IMR-90 (cell line): ENCODE measurements at regions not wholly inside any gene's neighbourhood (a gene's known extent, or its start where the extent isn't known, plus 50 kb on each side); places are given as distances from the start of the nearest gene placed in this dataset.
"Not testable (repeated sequence)": the region's sequence is repeated elsewhere in the genome, so short reads cannot be mapped to it uniquely, and the experiment has no call there.

ENCODE experiments used
- ATAC-seq: fragments of 200-7000 bp; cut with Tn5 transposase; 2 replicates; pipeline ENCODE4 v1.9.1; 2020; ENCODE audit warnings: low read depth, mild to moderate bottlenecking, moderate library complexity
- BruUV-seq: library from RNA; stranded (reverse); fragments of 400-500 nt; replicated peaks from 2 replicates; lab custom pipeline; 2021; lab: Mats Ljungman, UMichigan
- CTCF ChIA-PET: fragments of 300-600 bp; formaldehyde crosslinking; extraction: SDS; loops from one replicate; lab custom pipeline; 2021; ENCODE audit warnings: antibody characterized with exemption; lab: Yijun Ruan, JAX
- POLR2A ChIA-PET: fragments of 300-600 bp; sonication (Branson Sonifier 250); formaldehyde crosslinking; loops from one replicate; lab custom pipeline; 2022; ENCODE audit warnings: antibody characterized with exemption; ENCODE audit not compliant: unreplicated experiment; lab: Charles Lee
- DNase-seq: peaks from one replicate; pipeline ENCODE4 v3.0.0; 2013
- H2AFZ ChIP-seq: replicated peaks from 2 replicates; pipeline ENCODE3; 2013; ENCODE audit warnings: low read length, mild to moderate bottlenecking; ENCODE audit not compliant: poor library complexity
- H2AK5ac ChIP-seq: 2 replicates; pipeline ENCODE4 v1.6.1; 2013; ENCODE audit warnings: low read depth, low read length, inconsistent platforms
- H2AK9ac ChIP-seq: replicated peaks from 2 replicates; pipeline ENCODE3; 2013; ENCODE audit warnings: mild to moderate bottlenecking, low read depth, low read length, moderate library complexity; ENCODE audit not compliant: poor library complexity
- H2BK120ac ChIP-seq: 2 replicates; pipeline ENCODE4 v1.6.1; 2013; ENCODE audit warnings: low read depth, low read length, inconsistent platforms
- H2BK15ac ChIP-seq: 3 replicates; pipeline ENCODE4 v1.6.1; 2013; ENCODE audit warnings: low read depth, low read length, inconsistent platforms
- H2BK20ac ChIP-seq: 2 replicates; pipeline ENCODE4 v1.6.1; 2013; ENCODE audit warnings: low read depth, mild to moderate bottlenecking, inconsistent platforms, low read length, moderate library complexity
- H2BK5ac ChIP-seq: 2 replicates; pipeline ENCODE4 v1.6.1; 2013; ENCODE audit warnings: mild to moderate bottlenecking, low read depth, low read length, inconsistent platforms; ENCODE audit not compliant: poor library complexity, severe bottlenecking
- H3K14ac ChIP-seq: replicated peaks from 2 replicates; pipeline ENCODE4 v1.6.1; 2013; ENCODE audit warnings: low read depth, low read length, inconsistent platforms
- H3K18ac ChIP-seq: 2 replicates; pipeline ENCODE4 v1.6.1; 2013; ENCODE audit warnings: low read depth, low read length, control low read depth
- H3K23ac ChIP-seq: 2 replicates; pipeline ENCODE4 v1.6.1; 2013; ENCODE audit warnings: low read depth, low read length, inconsistent platforms
- H3K27ac ChIP-seq: 2 replicates; pipeline ENCODE4 v1.5.1; 2013; ENCODE audit warnings: mild to moderate bottlenecking, control low read depth, low read length; ENCODE audit not compliant: insufficient read depth
- H3K27me3 ChIP-seq: 2 replicates; pipeline ENCODE4 v1.6.1; 2013; ENCODE audit warnings: low read length; ENCODE audit not compliant: control insufficient read depth, insufficient read depth
- H3K36me3 ChIP-seq: 2 replicates; pipeline ENCODE4 v1.6.1; 2013; ENCODE audit warnings: low read length, mixed read lengths; ENCODE audit not compliant: control insufficient read depth, insufficient read depth
- H3K4ac ChIP-seq: 2 replicates; pipeline ENCODE4 v1.6.1; 2013; ENCODE audit warnings: low read depth, low read length, inconsistent platforms
- H3K4me1 ChIP-seq: 2 replicates; pipeline ENCODE4 v1.6.1; 2013; ENCODE audit warnings: low read length, mixed read lengths; ENCODE audit not compliant: control insufficient read depth, insufficient read depth
- H3K4me2 ChIP-seq: 2 replicates; pipeline ENCODE4 v1.6.1; 2013; ENCODE audit warnings: low read depth, mild to moderate bottlenecking, control low read depth, low read length, moderate library complexity
- H3K4me3 ChIP-seq: 2 replicates; pipeline ENCODE4 v1.5.1; 2013; ENCODE audit warnings: low read depth, mild to moderate bottlenecking, control low read depth, low read length, moderate library complexity; ENCODE audit not compliant: insufficient read depth
- H3K56ac ChIP-seq: 2 replicates; pipeline ENCODE4 v1.6.1; 2013; ENCODE audit warnings: low read length, inconsistent platforms; ENCODE audit not compliant: insufficient read depth; ENCODE audit errors: extremely low read depth
- H3K79me1 ChIP-seq, 2 experiments: 2 replicates each; pipeline ENCODE4 v1.6.1; 2013; ENCODE audit warnings: low read length in 2 of 2, inconsistent platforms in 1 of 2, low read depth in 1 of 2
- H3K9ac ChIP-seq: 2 replicates; pipeline ENCODE4 v1.6.1; 2013; ENCODE audit warnings: low read depth, low read length, control low read depth
- H3K9me1 ChIP-seq: 2 replicates; pipeline ENCODE4 v1.6.1; 2013; ENCODE audit warnings: low read length, inconsistent platforms; ENCODE audit not compliant: insufficient read depth
- H3K9me3 ChIP-seq: 2 replicates; pipeline ENCODE4 v1.6.1; 2013; ENCODE audit warnings: low read length; ENCODE audit not compliant: control insufficient read depth, insufficient read depth
- H4K20me1 ChIP-seq: 2 replicates; pipeline ENCODE4 v1.6.1; 2013; ENCODE audit warnings: low read length, inconsistent platforms; ENCODE audit not compliant: insufficient read depth
- H4K5ac ChIP-seq: 2 replicates; pipeline ENCODE4 v1.6.1; 2013; ENCODE audit warnings: mild to moderate bottlenecking, low read depth, low read length, control low read depth
- H4K8ac ChIP-seq, 2 experiments: 2 replicates each; pipeline ENCODE4 v1.6.1; 2013; ENCODE audit warnings: low read depth in 2 of 2, low read length in 2 of 2, control low read depth in 1 of 2, inconsistent platforms in 1 of 2
- H4K91ac ChIP-seq: 2 replicates; pipeline ENCODE4 v1.6.1; 2013; ENCODE audit warnings: low read depth, low read length, inconsistent platforms; ENCODE audit not compliant: insufficient read depth
- WGBS, 2 experiments: methylation state at CpG; one replicate each; pipeline versions ENCODE4 v1.1.5 to v1.1.7; 2013; ENCODE audit warnings: missing lambda C conversion rate in 2 of 2; ENCODE audit not compliant: insufficient read length in 1 of 2; ENCODE audit errors: extremely low coverage in 2 of 2; 5-methylcytosine and 5-hydroxymethylcytosine counted together
- dilution Hi-C: fragments of 300-500 bp; cut with HindIII; formaldehyde crosslinking; loops from one replicate; pipeline ENCODE4 v1.14.3; 2018; ENCODE audit warnings: low sequenced_read_pairs; ENCODE audit not compliant: unreplicated experiment
- in situ Hi-C: fragments of 300-500 bp; cut with MboI; formaldehyde crosslinking; loops from 3 replicates; pipeline ENCODE4 v1.14.3; 2019; ENCODE audit warnings: low sequenced_read_pairs, inconsistent platforms, mixed read lengths
- intact Hi-C: fragments of 100-400 bp; cut with micrococcal nuclease; formaldehyde crosslinking; loops from 2 replicates; pipeline ENCODE4 v1.10.0; 2022

GRCh38 chr1:238429703-238430102 is 539.0 kb upstream of the ZP4 start:
- H2BK15ac ChIP-seq, H3K4me3 ChIP-seq, H2AK5ac ChIP-seq, H3K56ac ChIP-seq, H3K4ac ChIP-seq, H3K23ac ChIP-seq, H3K27me3 ChIP-seq, H2AFZ ChIP-seq, H3K9ac ChIP-seq, H2AK9ac ChIP-seq, H2BK5ac ChIP-seq, in situ Hi-C loops, BruUV-seq, H3K79me1 ChIP-seq, H2BK120ac ChIP-seq, POLR2A ChIA-PET, H3K9me1 ChIP-seq, H2BK20ac ChIP-seq, H4K8ac ChIP-seq, H3K14ac ChIP-seq, H4K5ac ChIP-seq, H3K36me3 ChIP-seq, H4K20me1 ChIP-seq, H3K18ac ChIP-seq, H3K9me3 ChIP-seq, ATAC-seq, H4K91ac ChIP-seq, H3K4me2 ChIP-seq, H3K27ac ChIP-seq, dilution Hi-C loops, H3K4me1 ChIP-seq: not testable (repeated sequence)
- peak; percentile 2 for DNase-seq
- no CpG with 5 or more reads among the region's 2 CpGs for WGBS, 2 experiments
- CTCF ChIA-PET, result interaction anchor here (0.6 kb wide), 1 partner anchor 9 kb away, joined by 3 read pairs; no protein-coding TSS in a partner anchor
- intact Hi-C loops, result loop anchor here (10.0 kb wide), 1 partner anchor 565 kb away; no protein-coding TSS in a partner anchor
